Body of pancreas (tissue), 4 donors: ENCODE measurements at regions not wholly inside any gene's neighbourhood (a gene's known extent, or its start where the extent isn't known, plus 50 kb on each side); places are given as distances from the start of the nearest gene placed in this dataset.

Experiments
- ATAC-seq: fragments of 150-250 bp; one replicate; pipeline ENCODE4 v1.9.1; 2016
- DNase-seq, 4 donors: peaks; one replicate each; pipeline ENCODE4 v3.0.0-alpha.2; 2019
- H3K27ac ChIP-seq, 4 donors: fragments of 200-600 bp; sonication (generic); 1 replicate in 3 of 4; 2 replicates in 1 of 4; pipeline versions ENCODE4 v1.5.1 to v1.6.1; 2016 to 2019; ENCODE audit warnings: mild to moderate bottlenecking in 1 of 4, mixed read lengths in 1 of 4, moderate library complexity in 1 of 4
- H3K27me3 ChIP-seq, 2 donors: fragments of 200-600 bp; sonication (generic); one replicate each; pipeline ENCODE4 v1.6.0; 2016; ENCODE audit warnings: mild to moderate bottlenecking in 1 of 2
- H3K36me3 ChIP-seq, 2 donors: fragments of 200-600 bp; sonication (generic); replicated peaks in 1 of 2; 2 replicates each; pipeline ENCODE4 v1.5.1; 2016; ENCODE audit warnings: low read depth in 2 of 2; ENCODE audit not compliant: insufficient read depth in 1 of 2
- H3K4me1 ChIP-seq: fragments of 200-600 bp; sonication (generic); one replicate; pipeline ENCODE4 v1.6.0; 2016
- H3K4me3 ChIP-seq, 2 donors: fragments of 200-600 bp; sonication (generic); 1 replicate in 1 of 2; 2 replicates in 1 of 2; pipeline ENCODE4 v1.5.1; 2016 to 2019
- H3K9me3 ChIP-seq, 3 donors: fragments of 200-600 bp; sonication (generic); 1 replicate in 2 of 3; 2 replicates in 1 of 3; pipeline ENCODE4 v1.5.1; 2016
- CTCF ChIP-seq, 7 experiments: fragments of 450-650 bp in 4 of 7; fragments of 200-600 bp in 3 of 7; sonication (generic) in 3 of 7; IDR thresholded peaks; one replicate each; pipeline ENCODE4 v1.5.1; 2016 to 2019; ENCODE audit warnings: antibody characterized with exemption in 7 of 7
- POLR2A ChIP-seq, 3 donors: fragments of 450-650 bp; IDR thresholded peaks; one replicate each; pipeline ENCODE4 v1.6.1; 2016; ENCODE audit warnings: antibody characterized with exemption in 3 of 3, mild to moderate bottlenecking in 2 of 3
- WGBS, 2 donors: methylation state at CpG; one replicate each; pipeline ENCODE4 v1.1.5; 2017; 5-methylcytosine and 5-hydroxymethylcytosine counted together
- intact Hi-C: fragments of 100-400 bp; cut with DNase I; formaldehyde crosslinking; loops from one replicate; pipeline ENCODE4 v1.15.1; 2023

DNA sequence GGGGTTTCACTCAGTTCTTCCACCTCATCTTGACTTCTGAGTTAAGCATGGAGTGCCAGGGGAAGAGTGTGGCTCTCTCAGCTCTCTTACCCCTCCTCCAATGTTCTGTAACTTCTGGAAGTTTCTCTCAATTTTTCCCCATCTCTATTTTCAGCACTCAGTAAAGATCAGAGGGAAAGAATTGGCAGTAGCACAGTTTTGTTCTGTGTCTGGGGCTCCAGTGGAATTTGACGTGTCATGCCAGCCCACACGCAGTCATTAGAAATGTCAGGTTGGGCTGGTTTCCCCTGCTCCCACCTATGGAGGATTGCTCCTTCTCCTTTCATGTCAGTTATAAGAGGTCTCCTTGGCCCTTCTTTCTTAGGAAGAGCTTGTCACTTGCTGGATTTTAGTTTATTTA lies 104.6 kb upstream of the COL3A1 start:
- Histone ChIP-seq H3K4me1 (no peaks in the 10 kb centered on the region), H3K4me3 (no peak overlapping the region), H3K27ac (no peak overlapping the region), H3K27me3 (no peaks in the 10 kb centered on the region), H3K36me3 (no peaks in the 10 kb centered on the region), H3K9me3 (no peaks in the 10 kb centered on the region)
- intact Hi-C loops: no loop called here
- no peak for TF ChIP-seq POLR2A (IDR thresholded peaks at IDR 0.05)
- TF ChIP-seq CTCF (IDR thresholded peaks at IDR 0.05): no peak
- no peak for ATAC-seq
- no peak for DNase-seq
- WGBS, 2 donors: 63 to 80% methylated on average over 2 of the region's 2 CpGs

DNA sequence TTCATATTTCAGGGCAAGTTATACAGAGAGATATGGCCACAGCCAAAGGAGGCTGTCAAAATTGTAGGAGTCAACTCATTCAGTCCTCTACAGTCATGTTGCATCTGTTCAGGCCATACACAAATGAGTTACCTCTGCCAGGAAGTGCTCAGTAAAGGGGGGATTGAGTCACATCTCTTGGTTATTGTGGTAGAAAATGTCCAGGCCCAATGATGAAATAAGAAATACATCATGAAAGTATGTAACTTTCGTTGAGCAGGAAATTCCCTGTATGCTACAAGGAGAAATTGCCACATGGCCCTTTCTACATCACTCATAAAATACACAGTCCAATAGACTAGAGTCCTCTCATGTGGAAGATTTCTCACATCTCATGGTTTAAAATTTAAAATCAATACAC lies 103.9 kb upstream of the COL3A1 start:
- H3K27me3 ChIP-seq: no peaks in the 10 kb centered on the region
- H3K4me1 ChIP-seq: no peaks in the 10 kb centered on the region
- DNase-seq: no peak
- intact Hi-C loops: no loop called here
- no peak for ATAC-seq
- no peaks in the 10 kb centered on the region for H3K9me3 ChIP-seq
- no peak overlapping the region for H3K27ac ChIP-seq
- no peak overlapping the region for H3K4me3 ChIP-seq
- no peaks in the 10 kb centered on the region for H3K36me3 ChIP-seq
- 71 to 84% methylated on average over 1 of the region's 1 CpG for WGBS, 2 donors
- TF ChIP-seq CTCF (IDR thresholded peaks at IDR 0.05): no peak
- no peak for TF ChIP-seq POLR2A (IDR thresholded peaks at IDR 0.05)

- TF ChIP-seq CTCF (IDR thresholded peaks at IDR 0.05): no peak
- H3K9me3 ChIP-seq: no peaks in the 10 kb centered on the region
- no peak for ATAC-seq
- H3K4me3 ChIP-seq: no peak overlapping the region
- H3K27me3 ChIP-seq: no peaks in the 10 kb centered on the region
- intact Hi-C loops: no loop called here
- H3K4me1 ChIP-seq: no peaks in the 10 kb centered on the region
- WGBS, 2 donors: 90 to 92% methylated on average over 6 of the region's 6 CpGs
- no peak overlapping the region for H3K27ac ChIP-seq
- no peak for DNase-seq
- no peaks in the 10 kb centered on the region for H3K36me3 ChIP-seq
Measured at GRCh38 chr2:188875104-188875503, 99.1 kb upstream of the COL3A1 start.

- Histone ChIP-seq H3K4me3 (no peak overlapping the region), H3K27ac (no peak overlapping the region), H3K27me3 (no peaks in the 10 kb centered on the region), H3K9me3 (no peaks in the 10 kb centered on the region), H3K36me3 (no peaks in the 10 kb centered on the region), H3K4me1 (no peaks in the 10 kb centered on the region)
- DNase-seq (no peak), ATAC-seq (no peak)
- TF ChIP-seq CTCF (IDR thresholded peaks at IDR 0.05): no peak
- no peak for TF ChIP-seq POLR2A (IDR thresholded peaks at IDR 0.05)
- intact Hi-C loops: no loop called here
Measured at GRCh38 chr2:188878716-188879115, 95.5 kb upstream of the COL3A1 start.

GRCh38 chr2:188880740-188881139 lies 93.4 kb upstream of the COL3A1 start:
- Histone ChIP-seq H3K27me3 (no peaks in the 10 kb centered on the region), H3K27ac (no peak overlapping the region), H3K9me3 (no peaks in the 10 kb centered on the region), H3K36me3 (no peaks in the 10 kb centered on the region), H3K4me3 (no peak overlapping the region), H3K4me1 (no peaks in the 10 kb centered on the region)
- intact Hi-C loops: no loop called here
- DNase-seq (no peak), ATAC-seq (no peak)
- TF ChIP-seq CTCF (IDR thresholded peaks at IDR 0.05): no peak
- TF ChIP-seq POLR2A (IDR thresholded peaks at IDR 0.05): no peak
